DMS114 treated with DMSO at 0.1 percent for 48 hours (cell line): ENCODE measurements at regions not wholly inside any gene's neighbourhood (a gene's known extent, or its start where the extent isn't known, plus 50 kb on each side); places are given as distances from the start of the nearest gene placed in this dataset.
A peak's percentile ranks its signal among the peaks of the same experiment; 100 is the strongest.
"Not testable (repeated sequence)": the region's sequence is repeated elsewhere in the genome, so short reads cannot be mapped to it uniquely, and the experiment has no call there.

Experiments used
- DNase-seq: peaks from one replicate; lab custom pipeline; 2025; ENCODE audit not compliant: unreplicated experiment; lab: John Stamatoyannopoulos, UW

DNA sequence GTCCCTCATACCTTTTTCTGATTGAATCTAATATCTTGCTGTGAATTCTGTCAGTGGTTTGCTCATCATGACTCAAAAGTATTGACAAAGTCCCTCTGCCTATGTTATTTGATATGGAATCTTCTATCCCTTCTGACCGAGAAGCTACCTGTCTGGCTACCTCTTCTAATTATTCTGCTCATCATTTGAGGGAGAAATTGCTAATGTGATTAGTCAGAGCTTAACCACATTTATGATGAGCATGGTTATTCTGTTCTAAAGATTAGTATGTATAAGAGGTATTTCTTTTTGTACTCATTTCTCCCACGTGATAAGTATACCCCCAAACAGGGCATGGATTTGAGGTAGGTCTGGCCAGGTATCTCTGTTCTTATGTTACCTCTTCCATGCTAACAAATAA, 428.4 kb upstream of the KCNMB2 start:
- DNase-seq, result no peak

GRCh38 chr3:178109691-178110090, 426.5 kb upstream of the KCNMB2 start:
- DNase-seq, result peak; percentile 89

DNA sequence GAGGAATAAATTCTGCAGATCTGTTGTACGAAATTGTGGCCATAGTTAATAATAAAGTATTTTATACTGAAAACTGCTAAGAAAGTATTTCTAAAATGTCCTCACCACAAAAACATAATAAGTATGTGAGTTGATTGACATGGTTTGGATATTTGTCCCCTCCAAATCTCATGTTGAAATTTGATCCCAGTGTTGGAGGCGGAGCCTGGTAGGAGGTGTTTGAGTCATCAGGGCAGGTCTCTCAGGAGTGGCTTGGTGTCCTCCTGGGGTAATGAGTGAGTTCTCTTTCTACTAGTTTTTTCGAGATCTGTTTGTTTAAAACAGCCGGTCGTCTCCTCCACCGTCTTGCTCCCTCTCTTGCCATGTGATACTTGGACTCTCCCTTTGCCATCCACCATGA, 424.1 kb upstream of the KCNMB2 start:
- DNase-seq, result no peak

- DNase-seq, result not testable (repeated sequence)
These were observed 423.7 kb upstream of the KCNMB2 start for GRCh38 chr3:178112552-178112951.

GRCh38 chr3:178117641-178118040, 418.6 kb upstream of the KCNMB2 start:
- no peak for DNase-seq

DNA sequence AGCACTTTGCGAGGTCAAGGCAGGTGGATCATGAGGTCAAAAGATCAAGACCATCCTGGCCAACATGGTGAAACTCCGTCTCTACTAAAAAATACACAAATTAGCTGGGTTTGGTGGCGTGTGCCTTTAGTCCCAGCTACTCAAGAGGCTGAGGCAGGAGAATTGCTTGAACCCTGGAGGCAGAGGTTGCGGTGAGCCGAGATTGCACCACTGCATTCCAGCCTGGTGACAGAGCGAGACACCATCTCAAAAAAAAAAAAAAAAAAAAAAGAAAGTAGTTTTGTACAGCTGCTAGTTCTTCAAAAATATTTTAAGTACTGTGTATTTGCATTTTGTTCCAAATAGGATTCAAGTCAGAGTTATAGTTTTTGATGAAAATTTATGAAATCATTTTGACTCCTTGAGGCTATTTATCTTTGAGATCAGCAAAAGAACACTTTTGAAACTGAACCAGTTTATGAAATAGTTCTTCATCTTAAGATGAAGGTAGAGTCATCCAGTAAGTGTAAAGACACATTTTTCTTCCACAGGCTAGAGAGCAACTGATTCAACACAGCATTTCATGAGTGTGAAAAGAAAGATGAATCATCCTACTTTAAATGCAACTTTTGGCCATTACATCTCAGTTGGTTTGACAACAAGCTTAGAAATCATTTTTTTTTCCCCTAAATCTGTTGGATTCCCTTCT, 416.5 kb upstream of the KCNMB2 start:
- DNase-seq, result not testable (repeated sequence)

DNA sequence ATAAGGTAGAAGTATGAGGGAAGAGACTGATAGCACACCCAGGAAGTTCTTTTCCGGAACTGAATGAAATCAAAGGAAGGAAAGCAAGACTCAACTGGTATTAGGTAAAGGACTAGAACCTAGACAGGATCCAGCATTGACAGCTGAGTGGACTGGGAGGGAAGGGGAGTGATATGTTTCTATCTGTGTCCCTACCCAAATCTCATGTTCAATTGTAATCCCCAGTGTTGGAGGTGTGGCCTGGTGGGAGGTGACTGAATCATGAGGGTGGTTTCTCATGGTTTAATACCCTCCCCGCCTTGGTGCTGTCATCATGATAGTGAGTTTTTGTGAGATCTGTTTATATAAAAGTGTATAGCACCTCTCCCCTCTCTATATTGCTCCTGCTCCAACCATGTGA, 415.9 kb upstream of the KCNMB2 start:
- DNase-seq, result no peak

DNA sequence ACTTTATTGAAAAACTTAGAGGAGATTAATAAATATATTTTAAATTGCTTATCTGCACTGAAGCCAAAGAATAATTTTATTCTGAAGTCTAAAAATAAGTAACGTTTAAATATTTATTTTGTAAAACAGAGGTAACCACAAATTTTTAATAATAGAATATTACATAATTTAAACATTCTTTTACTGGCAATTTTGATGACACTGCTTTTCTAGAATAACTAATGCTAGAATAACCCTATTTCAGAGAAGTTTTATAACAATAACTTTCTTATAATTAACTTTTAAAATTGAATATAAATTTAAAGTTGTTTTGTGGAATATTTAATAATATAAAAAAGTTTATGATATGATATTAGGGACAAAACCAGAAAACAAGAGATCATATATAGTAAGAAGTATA, 409.6 kb upstream of the KCNMB2 start:
- DNase-seq, result no peak

DNA sequence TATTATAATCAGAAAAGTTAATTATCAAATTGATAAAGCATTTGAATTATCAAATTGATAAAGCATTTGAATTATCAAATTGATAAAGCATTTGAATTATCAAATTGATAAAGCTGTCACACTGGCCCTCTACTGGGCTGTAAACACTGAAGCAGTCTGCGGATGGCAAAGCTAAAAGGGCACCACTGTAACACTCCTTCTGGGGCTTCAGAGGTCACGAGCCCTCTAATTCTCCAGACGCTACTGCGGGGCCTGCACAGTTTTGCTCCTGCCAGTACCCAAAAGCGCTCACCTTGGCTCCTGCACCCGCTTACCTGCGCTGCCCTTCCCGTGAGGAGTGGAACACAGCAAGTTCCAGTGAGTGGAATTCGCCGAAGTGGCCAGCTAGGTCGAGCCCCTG, 409.0 kb upstream of the KCNMB2 start:
- no peak for DNase-seq

DNA sequence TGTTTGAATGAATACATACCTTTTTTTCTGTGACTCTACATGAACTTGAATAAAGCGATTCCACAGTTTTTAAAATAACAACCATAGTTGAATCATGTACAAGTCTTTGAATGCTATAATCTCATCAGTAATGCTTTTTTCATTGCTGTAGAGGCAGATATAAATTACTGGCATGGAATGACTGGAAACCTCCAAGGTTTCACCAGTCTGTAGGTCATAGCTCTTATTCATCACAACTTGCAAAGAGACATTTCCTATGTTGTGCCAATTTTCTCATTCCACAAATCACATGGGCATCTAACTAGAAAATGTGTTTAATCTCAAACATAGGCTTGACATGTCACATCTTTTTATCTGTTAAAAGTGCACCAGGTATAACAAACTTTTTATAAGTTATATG, 407.1 kb upstream of the KCNMB2 start:
- DNase-seq, result no peak

DNA sequence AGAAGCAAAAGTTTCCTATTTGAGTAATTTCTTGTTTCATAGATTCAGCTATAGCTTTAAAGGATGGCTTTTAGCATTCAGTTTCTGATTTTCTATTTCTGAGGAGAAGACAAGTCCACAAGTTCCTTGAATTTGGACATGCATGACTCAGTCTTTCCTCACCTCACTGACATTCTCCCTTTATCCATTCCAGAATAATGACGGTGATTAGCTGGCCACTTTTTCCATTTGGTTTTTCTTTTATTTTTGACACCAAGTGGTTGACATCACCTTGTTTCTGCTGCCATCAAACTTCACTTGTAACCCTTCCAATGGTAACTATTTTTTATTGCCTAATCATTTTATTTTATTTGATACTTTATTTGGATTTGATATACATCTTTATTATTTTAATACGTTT, 404.4 kb upstream of the KCNMB2 start:
- DNase-seq, result no peak

- no peak for DNase-seq
These were observed 399.0 kb upstream of the KCNMB2 start for GRCh38 chr3:178137206-178137605.

- no peak for DNase-seq
These were observed 398.4 kb upstream of the KCNMB2 start for GRCh38 chr3:178137831-178138230.

- no peak for DNase-seq
These were observed 397.1 kb upstream of the KCNMB2 start for GRCh38 chr3:178139116-178139515.

GRCh38 chr3:178140531-178141304, 395.5 kb upstream of the KCNMB2 start:
- DNase-seq, result no peak

- DNase-seq, result not testable (repeated sequence)
These were observed 394.9 kb upstream of the KCNMB2 start for GRCh38 chr3:178141305-178141684.

GRCh38 chr3:178146406-178146831, 389.8 kb upstream of the KCNMB2 start:
- peak; percentile 97 for DNase-seq

DNA sequence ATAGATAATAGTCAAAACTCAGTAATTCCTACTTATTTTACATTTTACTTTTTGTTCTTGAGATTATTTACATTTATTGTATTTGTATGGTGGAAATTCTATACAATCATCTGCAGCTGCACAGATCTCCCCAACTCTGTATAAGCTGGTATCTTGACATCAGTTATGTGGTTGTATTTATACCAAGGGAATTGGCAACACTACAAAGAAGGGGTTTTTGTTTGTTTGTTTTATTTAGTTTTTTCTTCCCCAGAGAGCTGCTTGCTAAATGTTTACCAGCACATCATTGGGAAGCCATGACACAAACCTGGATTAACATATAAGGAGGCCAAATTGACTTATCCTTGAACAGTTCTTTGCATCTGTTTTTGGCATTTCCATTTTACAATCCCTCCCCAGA, 389.2 kb upstream of the KCNMB2 start:
- DNase-seq, result peak; percentile 89

DNA sequence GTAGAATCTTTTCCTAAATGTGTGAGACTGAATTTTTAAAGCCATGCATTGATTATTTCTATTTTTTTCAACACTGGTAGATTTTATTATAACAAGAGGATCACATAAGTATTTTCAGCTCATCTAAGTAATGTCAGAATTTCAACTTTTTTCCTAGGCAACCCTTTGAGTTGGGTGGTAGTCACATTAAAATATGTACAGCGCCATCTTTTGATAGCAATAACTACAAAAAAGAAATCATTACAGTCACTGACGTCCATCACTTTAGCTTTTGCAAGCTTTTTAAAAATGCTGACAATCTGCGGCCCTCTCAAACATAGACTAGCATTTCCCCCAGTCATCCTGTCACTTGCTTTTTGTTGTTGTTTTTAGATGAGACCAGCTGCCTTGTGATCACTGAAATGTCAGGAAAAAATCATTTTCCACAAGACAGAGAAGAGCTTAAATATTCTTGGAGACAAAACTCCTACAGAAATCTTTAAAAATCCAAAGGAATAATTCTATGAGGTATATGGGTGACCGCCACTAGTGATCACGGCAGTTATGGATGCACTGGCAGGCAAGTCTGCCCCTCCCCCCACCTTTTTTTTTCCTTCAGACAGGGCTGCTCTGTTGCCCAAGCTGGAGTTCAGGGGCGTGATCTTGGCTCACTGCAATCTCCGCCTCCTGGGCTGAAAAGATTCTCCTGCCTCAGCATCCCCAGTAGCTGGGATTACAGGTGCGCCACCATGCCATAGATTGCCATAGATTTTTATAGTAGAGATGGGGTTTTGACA, 384.0 kb upstream of the KCNMB2 start:
- no peak for DNase-seq

DNA sequence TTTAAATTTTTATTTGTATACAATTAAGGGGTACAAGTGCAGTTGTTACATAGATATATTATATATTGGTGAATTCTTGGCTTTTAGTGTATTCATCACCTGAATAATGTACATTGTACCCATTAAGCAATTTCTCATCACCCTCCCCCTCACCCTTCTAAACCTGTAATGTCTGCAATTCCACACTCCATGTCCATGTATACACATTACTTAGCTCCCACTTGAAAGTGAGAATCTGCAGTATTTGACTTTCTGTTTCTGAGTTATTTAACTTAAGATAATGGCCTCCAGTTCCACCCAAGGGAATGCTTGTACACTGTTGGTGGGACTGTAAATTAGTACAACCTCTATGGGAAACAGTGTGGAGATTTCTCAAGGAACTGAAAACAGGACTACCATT, 383.2 kb upstream of the KCNMB2 start:
- DNase-seq, result no peak

DNA sequence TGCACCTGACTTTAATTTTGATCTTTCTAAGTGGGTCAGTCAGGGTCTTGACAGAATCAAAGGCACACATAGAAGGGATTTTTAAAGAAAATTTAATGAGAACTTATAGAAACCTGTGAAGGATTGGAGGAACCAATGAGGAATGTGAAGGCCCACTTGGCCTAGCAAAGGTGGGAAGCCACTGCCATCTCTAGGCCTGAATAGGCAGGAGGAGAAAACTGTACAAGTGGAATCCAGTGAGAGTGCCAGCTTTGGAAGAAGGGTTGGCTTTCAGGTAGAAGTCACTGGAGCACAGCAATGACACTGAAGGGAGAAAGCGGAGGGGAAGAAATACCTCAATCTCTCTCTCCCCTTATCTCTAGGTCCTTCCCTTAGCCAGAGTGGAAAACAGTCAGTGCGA, 380.7 kb upstream of the KCNMB2 start:
- DNase-seq, result no peak

- DNase-seq, result no peak
These were observed 379.9 kb upstream of the KCNMB2 start for GRCh38 chr3:178156301-178156700.
